HG02840 (cell line): ENCODE measurements at regions not wholly inside any gene's neighbourhood (a gene's known extent, or its start where the extent isn't known, plus 50 kb on each side); places are given as distances from the start of the nearest gene placed in this dataset.

Experiments used
- ATAC-seq: cut with Tn5 transposase; IDR thresholded peaks from one replicate; pipeline ENCODE4 v1.9.1; 2021; ENCODE audit warnings: mild to moderate bottlenecking, moderate library complexity, moderate number of reproducible peaks; ENCODE audit not compliant: unreplicated experiment, low FRiP score

GRCh38 chr1:98429965-98430443 is 231.5 kb upstream of the SNX7 start:
- no peak for ATAC-seq

DNA sequence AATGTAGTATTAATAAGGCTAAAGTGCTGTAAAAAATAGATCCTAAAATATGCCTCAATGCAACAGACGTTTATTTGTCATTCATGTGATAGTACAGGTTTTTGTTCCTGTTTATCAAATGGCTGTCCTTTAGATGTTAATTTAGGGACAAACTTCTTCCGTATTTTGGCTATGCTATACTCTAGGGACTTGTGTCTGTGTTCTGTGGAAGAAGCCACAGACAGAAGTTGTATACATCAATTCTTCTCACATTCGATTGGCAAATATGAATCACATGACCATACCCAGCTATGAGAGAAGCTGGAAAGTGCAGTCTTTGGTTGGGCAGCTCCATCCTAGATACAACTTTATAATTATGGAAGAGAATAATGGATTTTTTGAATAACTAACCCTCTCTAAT is 232.7 kb upstream of the SNX7 start:
- no peak for ATAC-seq

DNA sequence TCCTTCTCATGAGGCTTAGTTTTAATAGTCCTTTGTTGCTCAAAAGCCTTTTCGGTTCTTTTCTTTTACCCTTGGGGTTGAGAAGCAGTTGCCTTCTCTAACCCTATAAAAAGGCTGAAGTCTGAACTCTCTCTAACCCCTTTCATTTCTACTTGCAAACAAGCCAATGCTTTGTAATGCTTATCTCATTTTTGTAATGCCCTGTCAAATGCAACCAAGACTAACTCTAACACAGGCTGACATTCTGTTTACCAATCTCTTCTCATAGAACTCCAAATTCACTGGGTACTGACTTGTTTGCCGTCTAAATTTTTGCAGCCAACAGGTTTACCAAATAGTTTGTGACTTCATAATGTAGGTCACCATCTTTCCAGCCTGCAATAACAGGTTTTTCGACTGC is 233.9 kb upstream of the SNX7 start:
- ATAC-seq = no peak

- ATAC-seq = no peak
Measured at GRCh38 chr1:98426092-98426491, 235.4 kb upstream of the SNX7 start.

DNA sequence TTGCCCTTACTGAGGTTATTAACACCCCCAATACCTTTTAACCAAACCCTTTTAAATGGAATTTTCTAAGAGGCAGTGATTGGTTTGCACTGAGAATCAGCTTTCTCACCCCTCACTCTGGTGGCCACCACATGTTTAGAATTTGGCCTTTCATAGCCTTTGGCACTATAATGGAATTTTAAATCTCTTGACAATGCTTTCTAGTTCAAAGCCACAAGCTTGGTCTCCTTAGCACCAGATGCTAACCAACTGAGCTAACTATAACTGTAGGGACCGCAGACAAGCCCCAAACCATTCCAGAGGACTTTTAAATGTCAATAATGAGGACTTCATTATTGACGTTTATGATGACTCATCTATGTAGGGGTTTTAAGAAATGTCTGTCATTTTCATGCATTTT is 238.7 kb upstream of the SNX7 start:
- no peak for ATAC-seq

GRCh38 chr1:98421085-98421435 is 240.5 kb upstream of the SNX7 start:
- no peak for ATAC-seq

DNA sequence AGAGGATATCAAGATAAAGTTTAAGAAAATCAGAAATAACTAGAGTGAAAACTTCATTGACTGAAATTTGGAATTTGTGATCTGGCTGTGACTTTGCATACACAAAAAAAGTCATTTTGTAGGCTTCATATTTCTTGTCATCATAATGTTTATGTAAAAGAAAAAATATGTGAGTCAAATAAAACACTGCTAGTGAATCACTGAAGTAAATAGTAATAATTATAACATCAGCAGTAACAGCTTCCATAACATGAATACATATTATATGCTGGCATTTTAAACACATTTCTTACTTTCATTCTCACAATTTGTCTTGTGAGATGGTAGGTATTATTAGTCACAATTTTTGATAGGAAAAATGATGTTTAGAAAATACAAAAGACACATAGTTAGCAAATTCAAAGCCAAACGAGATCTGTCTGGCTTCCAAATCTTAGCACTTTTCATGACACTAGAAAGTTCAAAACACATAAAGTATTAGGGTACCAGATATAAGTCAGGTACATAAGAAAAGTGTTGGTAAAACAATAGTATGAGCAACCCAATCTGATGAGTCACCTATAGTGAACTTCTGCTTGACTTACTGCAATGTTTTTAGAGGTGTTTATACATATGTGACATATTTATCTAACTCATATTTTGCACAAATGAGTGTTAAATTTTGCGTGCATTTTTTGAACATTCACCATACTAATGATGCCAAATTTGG is 241.0 kb upstream of the SNX7 start:
- ATAC-seq = no peak

- ATAC-seq = no peak
Measured at GRCh38 chr1:98417820-98418219, 243.7 kb upstream of the SNX7 start.

- ATAC-seq = no peak
Measured at GRCh38 chr1:98410082-98410481, 251.4 kb upstream of the SNX7 start.

- ATAC-seq = no peak
Measured at GRCh38 chr1:98406352-98407088, 255.0 kb upstream of the SNX7 start.

DNA sequence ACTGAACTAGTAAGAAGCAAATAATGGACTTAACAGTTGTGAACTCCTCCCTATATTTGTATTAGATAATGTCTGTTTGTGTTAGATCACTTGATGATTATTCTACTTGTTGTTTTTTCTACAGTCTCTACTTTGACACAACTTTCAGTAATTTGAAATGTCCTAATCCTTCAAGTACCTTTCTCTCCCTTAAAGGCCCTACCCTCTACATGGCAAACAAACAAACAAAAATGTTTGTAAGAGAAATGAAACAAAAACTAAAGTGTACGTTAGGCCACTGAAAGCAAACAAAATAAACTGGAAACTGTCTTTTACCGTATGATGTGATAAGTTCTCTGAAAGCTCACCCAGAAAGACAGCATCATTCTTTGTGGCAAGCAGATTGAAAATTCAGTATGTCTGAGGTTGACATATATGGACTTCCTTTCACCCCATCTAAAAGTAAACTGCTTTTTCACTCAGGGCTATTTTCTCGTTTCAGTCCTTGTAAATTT is 255.9 kb upstream of the SNX7 start:
- ATAC-seq = no peak

GRCh38 chr1:98404866-98405265 is 256.7 kb upstream of the SNX7 start:
- no peak for ATAC-seq

DNA sequence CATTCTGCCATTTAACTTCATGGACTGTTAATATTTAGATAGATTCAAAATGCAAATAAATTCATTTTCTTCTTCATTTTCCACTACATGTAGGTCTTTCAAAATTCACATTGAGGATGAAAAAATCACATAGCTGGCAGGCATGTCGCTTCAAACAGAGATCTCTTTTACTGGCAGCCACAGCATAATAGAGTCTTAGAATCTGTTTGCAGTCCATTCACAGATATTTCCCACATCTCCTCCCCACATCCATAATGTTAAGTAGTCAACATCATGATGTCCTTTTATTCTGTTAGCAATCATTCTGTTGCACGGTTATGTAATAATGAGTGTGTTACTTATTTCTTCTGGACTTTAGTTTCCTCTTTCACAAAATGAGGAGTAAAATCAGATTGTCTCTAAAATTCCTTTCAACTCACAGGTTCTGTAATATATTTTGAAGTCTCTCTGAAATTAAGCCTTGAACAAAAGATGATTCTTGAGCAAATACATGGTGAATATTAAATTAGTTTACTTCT is 257.5 kb upstream of the SNX7 start:
- ATAC-seq = no peak

- no peak for ATAC-seq
Measured at GRCh38 chr1:98402860-98403259, 258.7 kb upstream of the SNX7 start.

DNA sequence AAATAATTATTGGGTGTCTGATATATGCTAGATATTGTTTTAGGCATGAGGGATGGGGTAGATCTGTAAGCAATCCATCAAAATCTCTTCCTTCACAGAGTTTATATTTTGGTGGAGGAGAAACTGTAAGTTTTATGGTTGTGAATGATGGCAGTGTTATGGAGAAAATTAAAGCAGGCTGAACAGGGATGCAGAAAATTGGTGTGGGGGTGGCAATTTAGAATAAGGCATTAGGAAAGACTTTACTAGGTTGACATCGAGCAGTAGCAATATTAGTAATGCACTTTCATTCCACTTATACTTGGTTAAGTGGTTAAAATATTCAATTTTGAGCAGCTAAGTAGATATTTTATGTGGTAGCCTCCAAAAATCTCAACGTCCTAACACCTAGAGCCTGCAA is 261.1 kb upstream of the SNX7 start:
- ATAC-seq = no peak

GRCh38 chr1:98399218-98399617 is 262.3 kb upstream of the SNX7 start:
- no peak for ATAC-seq

GRCh38 chr1:98398649-98399048 is 262.9 kb upstream of the SNX7 start:
- ATAC-seq = no peak

- no peak for ATAC-seq
Measured at GRCh38 chr1:98398092-98398491, 263.4 kb upstream of the SNX7 start.

DNA sequence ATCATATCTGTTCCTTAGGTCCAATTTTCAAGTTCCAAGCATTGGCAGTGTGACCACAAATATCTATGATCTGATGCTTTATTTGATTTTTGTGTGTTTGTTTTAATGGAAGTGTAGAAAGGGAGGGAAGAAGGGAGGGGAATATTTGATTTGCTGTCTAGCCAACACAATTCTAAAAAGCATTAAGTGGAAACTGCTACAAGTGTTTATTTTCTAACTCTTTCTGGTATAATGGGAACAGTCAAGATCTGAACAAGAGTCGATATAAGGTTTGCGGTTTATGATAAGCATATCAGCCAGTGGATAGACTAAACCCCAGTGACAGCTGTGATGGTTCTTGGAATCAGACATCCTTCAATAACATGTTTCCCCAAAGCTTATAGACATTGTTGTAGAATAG is 267.8 kb upstream of the SNX7 start:
- ATAC-seq = no peak

DNA sequence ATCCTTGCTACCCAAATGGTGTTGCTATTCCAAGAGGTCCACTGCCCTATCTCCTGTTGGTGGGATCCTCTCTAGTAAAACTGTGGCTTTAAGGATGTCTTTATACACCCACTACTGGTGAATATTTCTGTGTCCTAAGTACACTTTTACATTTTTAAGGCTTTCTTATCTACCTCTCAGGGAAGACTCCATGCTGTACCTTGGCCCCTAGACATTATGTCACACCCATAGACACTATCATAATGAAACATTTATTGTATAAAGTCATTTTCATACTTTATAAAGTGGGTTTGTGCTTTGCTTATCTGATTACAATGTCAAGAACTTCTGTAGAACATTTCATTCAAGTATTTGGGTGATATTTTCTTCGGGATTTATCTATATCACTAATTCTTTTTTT is 270.3 kb upstream of the SNX7 start:
- no peak for ATAC-seq

- ATAC-seq = no peak
Measured at GRCh38 chr1:98389809-98390208, 271.7 kb upstream of the SNX7 start.

DNA sequence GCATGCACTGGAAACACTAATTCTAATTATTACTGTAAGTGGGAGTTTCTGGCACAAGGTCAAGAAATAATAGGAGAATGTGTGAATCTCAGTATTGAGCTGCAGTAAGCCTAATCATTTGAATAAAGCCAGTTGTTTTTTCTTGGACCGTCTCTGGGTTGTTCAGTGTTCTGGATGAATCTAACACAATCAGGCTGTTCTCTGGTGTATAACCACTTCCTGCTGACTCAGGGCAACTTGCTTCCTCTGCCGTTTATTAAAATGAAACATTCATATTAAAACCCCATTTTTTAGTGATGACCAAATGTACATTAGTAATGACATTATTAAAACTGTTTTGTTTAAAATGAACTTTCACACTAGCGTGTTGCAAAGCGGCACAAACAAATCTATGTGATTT is 273.1 kb upstream of the SNX7 start:
- no peak for ATAC-seq
